ENCODE measurements at regions not wholly inside any gene's neighbourhood (a gene's known extent, or its start where the extent isn't known, plus 50 kb on each side); places are given as distances from the start of the nearest gene placed in this dataset.

DNA sequence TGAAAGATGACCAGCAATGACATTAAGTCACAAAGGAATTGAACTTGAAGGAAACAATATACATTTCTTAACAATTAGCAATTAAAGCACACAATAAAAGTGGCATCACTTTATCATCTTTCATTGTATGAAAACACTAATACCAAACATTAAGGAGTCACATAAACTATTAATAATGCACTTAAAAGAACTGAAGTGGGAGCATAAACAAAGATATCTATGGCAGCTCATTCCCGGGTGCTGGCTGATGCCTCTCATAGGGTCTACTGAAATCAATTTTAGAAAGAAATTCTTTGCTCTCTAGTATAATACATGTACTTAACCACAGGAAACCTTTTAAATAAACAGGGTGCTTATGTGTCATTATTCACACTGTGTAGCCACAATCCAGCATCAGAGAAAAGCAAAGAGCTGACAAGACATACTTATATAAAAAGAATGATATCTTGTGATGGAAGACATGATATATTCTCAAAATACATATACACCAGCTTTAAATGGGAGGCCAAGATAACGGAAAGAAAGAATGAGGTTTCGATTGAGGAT is 1207.8 kb downstream of the EFNB2 start:
- H3K27me3 ChIP-seq (replicated peaks; ENCODE audit: control insufficient read depth, insufficient read depth, low read length) = no peaks in the 10 kb centered on the region
- no peak overlapping the region for H3K4me3 ChIP-seq (replicated peaks; ENCODE audit: low read depth, low read length)
- TF ChIP-seq, protein P1, sequence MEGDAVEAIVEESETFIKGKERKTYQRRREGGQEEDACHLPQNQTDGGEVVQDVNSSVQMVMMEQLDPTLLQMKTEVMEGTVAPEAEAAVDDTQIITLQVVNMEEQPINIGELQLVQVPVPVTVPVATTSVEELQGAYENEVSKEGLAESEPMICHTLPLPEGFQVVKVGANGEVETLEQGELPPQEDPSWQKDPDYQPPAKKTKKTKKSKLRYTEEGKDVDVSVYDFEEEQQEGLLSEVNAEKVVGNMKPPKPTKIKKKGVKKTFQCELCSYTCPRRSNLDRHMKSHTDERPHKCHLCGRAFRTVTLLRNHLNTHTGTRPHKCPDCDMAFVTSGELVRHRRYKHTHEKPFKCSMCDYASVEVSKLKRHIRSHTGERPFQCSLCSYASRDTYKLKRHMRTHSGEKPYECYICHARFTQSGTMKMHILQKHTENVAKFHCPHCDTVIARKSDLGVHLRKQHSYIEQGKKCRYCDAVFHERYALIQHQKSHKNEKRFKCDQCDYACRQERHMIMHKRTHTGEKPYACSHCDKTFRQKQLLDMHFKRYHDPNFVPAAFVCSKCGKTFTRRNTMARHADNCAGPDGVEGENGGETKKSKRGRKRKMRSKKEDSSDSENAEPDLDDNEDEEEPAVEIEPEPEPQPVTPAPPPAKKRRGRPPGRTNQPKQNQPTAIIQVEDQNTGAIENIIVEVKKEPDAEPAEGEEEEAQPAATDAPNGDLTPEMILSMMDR (IDR thresholded peaks at IDR 0.05; ENCODE audit: insufficient read depth, low read length, poor library complexity, severe bottlenecking) = no peak
- no peak for DNase-seq (ENCODE audit: extremely low read depth, insufficient read length)
- no peaks in the 10 kb centered on the region for H3K36me3 ChIP-seq (ENCODE audit: control insufficient read depth, insufficient read depth, low read length)

DNA sequence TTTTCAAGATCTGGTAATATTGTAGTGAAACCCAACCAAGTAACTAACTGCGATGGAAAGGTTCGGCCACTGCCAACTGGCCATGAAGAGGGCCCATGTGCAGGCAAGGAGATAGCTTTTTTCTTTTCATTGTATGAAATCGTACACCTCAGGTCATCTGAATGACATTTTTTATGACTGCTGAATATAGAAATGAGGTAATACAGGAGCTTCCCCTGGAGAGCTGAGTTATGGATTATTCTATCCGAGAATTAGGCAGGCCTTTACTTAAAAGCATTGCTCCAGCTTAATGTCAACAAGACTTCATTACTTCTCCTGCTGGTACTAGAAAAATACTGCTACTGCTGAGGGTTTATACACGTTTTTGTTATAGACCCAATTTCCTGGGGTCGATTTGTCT is 1215.6 kb downstream of the EFNB2 start:
- Histone ChIP-seq H3K27me3 (replicated peaks; ENCODE audit: control insufficient read depth, insufficient read depth, low read length) (no peaks in the 10 kb centered on the region), H3K36me3 (ENCODE audit: control insufficient read depth, insufficient read depth, low read length) (no peaks in the 10 kb centered on the region), H3K4me3 (replicated peaks; ENCODE audit: low read depth, low read length) (no peak overlapping the region)
- no peak for DNase-seq (ENCODE audit: extremely low read depth, insufficient read length)
- TF ChIP-seq, protein P1 (IDR thresholded peaks at IDR 0.05; ENCODE audit: insufficient read depth, low read length, poor library complexity, severe bottlenecking) = no peak

DNA sequence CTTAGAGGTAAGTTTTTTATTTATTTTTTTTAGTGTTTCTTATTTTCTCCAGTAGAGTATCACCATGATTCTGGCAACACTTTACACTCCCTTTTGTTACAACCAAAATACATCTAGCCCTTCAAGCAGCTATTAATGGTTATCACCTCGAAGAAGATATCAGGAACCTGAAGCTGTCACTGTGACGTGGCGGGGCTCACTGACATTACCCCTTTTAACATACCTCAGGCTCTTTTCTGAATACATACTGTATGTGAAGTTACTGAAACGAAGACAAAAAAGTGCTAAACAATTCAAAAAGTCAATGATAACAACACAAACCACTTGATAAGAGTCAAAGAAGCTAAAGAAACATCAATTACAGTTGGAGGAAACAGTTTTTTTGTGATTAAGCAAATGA is 1218.7 kb downstream of the EFNB2 start:
- no peaks in the 10 kb centered on the region for H3K36me3 ChIP-seq (ENCODE audit: control insufficient read depth, insufficient read depth, low read length)
- TF ChIP-seq, protein P1 (IDR thresholded peaks at IDR 0.05; ENCODE audit: insufficient read depth, low read length, poor library complexity, severe bottlenecking) = no peak
- H3K27me3 ChIP-seq (replicated peaks; ENCODE audit: control insufficient read depth, insufficient read depth, low read length) = no peaks in the 10 kb centered on the region
- no peak for DNase-seq (ENCODE audit: extremely low read depth, insufficient read length)
- H3K4me3 ChIP-seq (replicated peaks; ENCODE audit: low read depth, low read length) = no peak overlapping the region

DNA sequence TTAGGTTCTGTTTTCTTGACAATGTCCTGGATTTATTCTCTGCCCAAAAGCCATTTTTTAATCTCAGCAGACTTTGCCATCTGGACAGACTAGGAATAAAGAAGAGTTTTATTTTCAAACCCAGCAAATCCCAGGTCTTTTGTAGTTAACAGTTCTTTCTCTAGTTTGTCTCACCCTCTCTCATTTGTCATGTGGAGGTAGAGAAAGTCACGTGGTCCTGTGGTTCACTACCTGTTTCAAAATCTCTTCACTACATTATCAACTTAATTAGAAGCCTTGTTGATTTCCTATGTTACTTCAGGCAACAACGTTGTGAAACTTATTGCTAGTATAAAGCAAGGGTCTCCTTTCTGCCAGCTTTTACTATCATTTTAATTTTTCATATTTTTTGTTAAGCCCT is 1222.6 kb downstream of the EFNB2 start:
- Histone ChIP-seq H3K4me3 (replicated peaks; ENCODE audit: low read depth, low read length) (no peak overlapping the region), H3K27me3 (replicated peaks; ENCODE audit: control insufficient read depth, insufficient read depth, low read length) (no peaks in the 10 kb centered on the region), H3K36me3 (ENCODE audit: control insufficient read depth, insufficient read depth, low read length) (no peaks in the 10 kb centered on the region)
- TF ChIP-seq, protein P1 (IDR thresholded peaks at IDR 0.05; ENCODE audit: insufficient read depth, low read length, poor library complexity, severe bottlenecking) = no peak
- no peak for DNase-seq (ENCODE audit: extremely low read depth, insufficient read length)

DNA sequence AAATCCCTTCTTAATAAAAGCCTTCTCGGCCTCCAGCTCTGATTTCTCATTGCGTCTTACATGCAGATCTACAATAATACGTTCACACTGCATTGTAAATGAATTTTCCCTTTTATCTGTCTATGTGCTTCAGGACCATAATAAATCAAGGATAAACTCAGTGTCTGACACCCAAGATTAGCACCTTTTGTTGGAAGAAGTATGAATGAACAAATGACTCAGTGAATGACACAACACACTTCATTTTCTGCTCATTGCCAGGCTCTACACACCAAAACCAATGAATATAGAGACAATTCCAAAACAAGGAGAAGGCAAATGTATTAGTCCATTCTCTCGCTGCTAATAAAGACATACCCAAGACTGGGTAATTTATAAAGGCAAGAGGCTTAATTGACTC is 1224.4 kb downstream of the EFNB2 start:
- TF ChIP-seq, protein P1 (IDR thresholded peaks at IDR 0.05; ENCODE audit: insufficient read depth, low read length, poor library complexity, severe bottlenecking) = no peak
- Histone ChIP-seq H3K27me3 (replicated peaks; ENCODE audit: control insufficient read depth, insufficient read depth, low read length) (no peaks in the 10 kb centered on the region), H3K36me3 (ENCODE audit: control insufficient read depth, insufficient read depth, low read length) (no peaks in the 10 kb centered on the region), H3K4me3 (replicated peaks; ENCODE audit: low read depth, low read length) (no peak overlapping the region)
- DNase-seq (ENCODE audit: extremely low read depth, insufficient read length) = no peak

DNA sequence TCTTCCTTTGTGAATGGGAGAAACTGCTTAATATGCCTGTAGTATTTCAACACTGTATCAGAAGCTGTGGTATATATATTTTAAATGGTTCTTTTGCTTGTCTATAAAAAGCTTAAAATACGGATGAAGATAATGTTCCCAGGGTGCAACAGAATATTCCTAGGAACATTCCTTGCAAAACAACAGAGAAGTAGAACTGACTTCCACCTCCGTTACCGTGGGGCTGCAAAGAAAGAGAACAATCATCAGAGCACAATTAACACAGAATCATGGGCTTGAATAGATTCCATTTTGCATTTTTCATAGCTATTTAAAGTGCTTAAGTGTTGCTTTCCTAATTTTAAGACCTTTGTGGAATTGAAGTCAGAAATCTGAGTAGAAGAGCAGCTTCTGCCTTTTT is 1227.7 kb downstream of the EFNB2 start:
- no peaks in the 10 kb centered on the region for H3K36me3 ChIP-seq (ENCODE audit: control insufficient read depth, insufficient read depth, low read length)
- no peak overlapping the region for H3K4me3 ChIP-seq (replicated peaks; ENCODE audit: low read depth, low read length)
- DNase-seq (ENCODE audit: extremely low read depth, insufficient read length) = no peak
- TF ChIP-seq, protein P1 (IDR thresholded peaks at IDR 0.05; ENCODE audit: insufficient read depth, low read length, poor library complexity, severe bottlenecking) = no peak
- H3K27me3 ChIP-seq (replicated peaks; ENCODE audit: control insufficient read depth, insufficient read depth, low read length) = no peaks in the 10 kb centered on the region
